NCI-H524 (cell line): ENCODE measurements at regions not wholly inside any gene's neighbourhood (a gene's known extent, or its start where the extent isn't known, plus 50 kb on each side); places are given as distances from the start of the nearest gene placed in this dataset.

Source experiments
- DNase-seq, 2 experiments: peaks; one replicate each; lab custom pipeline; 2025; lab: John Stamatoyannopoulos, UW

- no peak for DNase-seq
Observed at GRCh38 chr20:41669708-41670263, 51.6 kb upstream of the CHD6 start.

- no peak for DNase-seq
Observed at GRCh38 chr20:41668057-41668749, 50.0 kb upstream of the CHD6 start.
